ENCODE measurements at regions not wholly inside any gene's neighbourhood (a gene's known extent, or its start where the extent isn't known, plus 50 kb on each side); places are given as distances from the start of the nearest gene placed in this dataset.

GRCh38 chr7:18364396-18364795 lies 131.2 kb upstream of the HDAC9 start:
- no peak for DNase-seq (ENCODE audit: low spot score)

GRCh38 chr7:18366394-18366793 lies 129.2 kb upstream of the HDAC9 start:
- DNase-seq (ENCODE audit: low spot score): no peak

- no peak for DNase-seq (ENCODE audit: low spot score)
Measured at GRCh38 chr7:18369011-18369410, 126.5 kb upstream of the HDAC9 start.

GRCh38 chr7:18370633-18371032 lies 124.9 kb upstream of the HDAC9 start:
- DNase-seq (ENCODE audit: low spot score): no peak

- no peak for DNase-seq (ENCODE audit: low spot score)
Measured at GRCh38 chr7:18378989-18379605, 116.5 kb upstream of the HDAC9 start.

- no peak for DNase-seq (ENCODE audit: low spot score)
Measured at GRCh38 chr7:18384491-18385143, 110.9 kb upstream of the HDAC9 start.

- peak; percentile 5 for DNase-seq (ENCODE audit: low spot score)
Measured at GRCh38 chr7:18386607-18387006, 108.9 kb upstream of the HDAC9 start.

- no peak for DNase-seq (ENCODE audit: low spot score)
Measured at GRCh38 chr7:18387191-18387735, 108.3 kb upstream of the HDAC9 start.

- no peak for DNase-seq (ENCODE audit: low spot score)
Measured at GRCh38 chr7:18390535-18390907, 105.0 kb upstream of the HDAC9 start.

GRCh38 chr7:18393465-18394118 lies 102.0 kb upstream of the HDAC9 start:
- DNase-seq (ENCODE audit: low spot score): peak; percentile 11

- DNase-seq (ENCODE audit: low spot score): no peak
Measured at GRCh38 chr7:18395868-18396267, 99.7 kb upstream of the HDAC9 start.

- DNase-seq (ENCODE audit: low spot score): no peak
Measured at GRCh38 chr7:18396953-18397352, 98.6 kb upstream of the HDAC9 start.

- peak; percentile 40 for DNase-seq (ENCODE audit: low spot score)
Measured at GRCh38 chr7:18399436-18400235, 95.9 kb upstream of the HDAC9 start.

GRCh38 chr7:18400275-18400674 lies 95.3 kb upstream of the HDAC9 start:
- DNase-seq (ENCODE audit: low spot score): no peak

- DNase-seq (ENCODE audit: low spot score): no peak
Measured at GRCh38 chr7:18400726-18401125, 94.8 kb upstream of the HDAC9 start.

- DNase-seq (ENCODE audit: low spot score): no peak
Measured at GRCh38 chr7:18401757-18402156, 93.8 kb upstream of the HDAC9 start.

GRCh38 chr7:18402488-18403183 lies 92.9 kb upstream of the HDAC9 start:
- peak; percentile 16 for DNase-seq (ENCODE audit: low spot score)

GRCh38 chr7:18405726-18406125 lies 89.8 kb upstream of the HDAC9 start:
- no peak for DNase-seq (ENCODE audit: low spot score)

GRCh38 chr7:18407385-18407784 lies 88.2 kb upstream of the HDAC9 start:
- DNase-seq (ENCODE audit: low spot score): no peak

GRCh38 chr7:18408461-18408860 lies 87.1 kb upstream of the HDAC9 start:
- DNase-seq (ENCODE audit: low spot score): peak; percentile 86

- no peak for DNase-seq (ENCODE audit: low spot score)
Measured at GRCh38 chr7:18408868-18409267, 86.7 kb upstream of the HDAC9 start.

- DNase-seq (ENCODE audit: low spot score): no peak
Measured at GRCh38 chr7:18413447-18413846, 82.1 kb upstream of the HDAC9 start.

All from AG08395 (cell line).